ENCODE measurements at regions not wholly inside any gene's neighbourhood (a gene's known extent, or its start where the extent isn't known, plus 50 kb on each side); places are given as distances from the start of the nearest gene placed in this dataset.

DNA sequence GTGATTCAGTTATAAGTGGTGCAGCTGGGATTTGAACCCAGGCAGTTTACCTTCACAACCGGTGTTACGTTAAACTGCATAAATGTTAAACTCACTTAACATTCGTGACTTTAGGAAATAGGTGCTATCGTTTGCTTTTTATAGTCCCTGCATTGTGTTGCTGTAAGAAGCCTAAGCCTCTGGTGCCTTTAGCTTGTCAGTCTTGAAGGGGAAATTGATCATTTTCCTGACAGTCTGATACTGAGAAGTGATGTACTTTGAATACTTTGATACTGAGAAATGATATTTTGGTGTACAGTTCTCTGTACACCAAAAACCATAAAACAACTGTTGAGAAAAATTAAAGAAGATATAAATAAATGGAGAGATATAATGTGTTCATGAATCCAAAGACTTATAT lies 52.5 kb upstream of the NEDD9 start:
- no peak overlapping the region for H3K27ac Mint-ChIP-seq (ENCODE audit: unreplicated experiment)
- H3K27me3 Mint-ChIP-seq (ENCODE audit: low read depth), result no peaks in the 10 kb centered on the region
- no peaks in the 10 kb centered on the region for H3K4me1 Mint-ChIP-seq (ENCODE audit: low read depth)
- DNase-seq (ENCODE audit: low spot score), result no peak
- TF ChIP-seq, protein P1, sequence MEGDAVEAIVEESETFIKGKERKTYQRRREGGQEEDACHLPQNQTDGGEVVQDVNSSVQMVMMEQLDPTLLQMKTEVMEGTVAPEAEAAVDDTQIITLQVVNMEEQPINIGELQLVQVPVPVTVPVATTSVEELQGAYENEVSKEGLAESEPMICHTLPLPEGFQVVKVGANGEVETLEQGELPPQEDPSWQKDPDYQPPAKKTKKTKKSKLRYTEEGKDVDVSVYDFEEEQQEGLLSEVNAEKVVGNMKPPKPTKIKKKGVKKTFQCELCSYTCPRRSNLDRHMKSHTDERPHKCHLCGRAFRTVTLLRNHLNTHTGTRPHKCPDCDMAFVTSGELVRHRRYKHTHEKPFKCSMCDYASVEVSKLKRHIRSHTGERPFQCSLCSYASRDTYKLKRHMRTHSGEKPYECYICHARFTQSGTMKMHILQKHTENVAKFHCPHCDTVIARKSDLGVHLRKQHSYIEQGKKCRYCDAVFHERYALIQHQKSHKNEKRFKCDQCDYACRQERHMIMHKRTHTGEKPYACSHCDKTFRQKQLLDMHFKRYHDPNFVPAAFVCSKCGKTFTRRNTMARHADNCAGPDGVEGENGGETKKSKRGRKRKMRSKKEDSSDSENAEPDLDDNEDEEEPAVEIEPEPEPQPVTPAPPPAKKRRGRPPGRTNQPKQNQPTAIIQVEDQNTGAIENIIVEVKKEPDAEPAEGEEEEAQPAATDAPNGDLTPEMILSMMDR (IDR thresholded peaks at IDR 0.05), result no peak
- no peak overlapping the region for H3K4me3 Mint-ChIP-seq (ENCODE audit: unreplicated experiment)
- no peaks in the 10 kb centered on the region for H3K36me3 Mint-ChIP-seq (ENCODE audit: low read depth)
- peaks cover 6% of the 10 kb centered on the region for H3K9me3 Mint-ChIP-seq (ENCODE audit: low read depth)

DNA sequence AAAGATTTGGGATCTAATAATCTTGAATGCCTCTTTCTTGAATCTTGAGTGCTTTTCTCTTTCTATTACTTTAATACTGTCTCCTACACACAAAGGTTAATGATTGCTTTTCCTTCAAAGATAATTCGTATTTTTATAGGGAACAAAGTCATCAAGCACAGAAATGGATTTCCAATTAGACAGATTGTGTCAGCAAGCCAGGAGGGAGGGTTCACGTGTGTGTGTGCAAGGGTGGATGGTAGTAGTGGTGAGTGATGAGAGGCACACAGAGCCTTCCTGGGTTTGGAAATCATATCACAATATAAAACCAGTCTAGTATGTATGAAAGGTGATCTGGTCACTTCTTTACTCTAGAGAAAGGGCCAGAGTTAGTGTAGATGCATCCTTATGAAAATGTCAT lies 51.2 kb upstream of the NEDD9 start:
- DNase-seq (ENCODE audit: low spot score), result no peak
- Mint-ChIP-seq H3K27ac (ENCODE audit: unreplicated experiment) (no peak overlapping the region), H3K4me3 (ENCODE audit: unreplicated experiment) (no peak overlapping the region), H3K4me1 (ENCODE audit: low read depth) (peaks cover 4% of the 10 kb centered on the region), H3K9me3 (ENCODE audit: low read depth) (peaks cover 6% of the 10 kb centered on the region), H3K27me3 (ENCODE audit: low read depth) (no peaks in the 10 kb centered on the region), H3K36me3 (ENCODE audit: low read depth) (no peaks in the 10 kb centered on the region)
- TF ChIP-seq, protein P1 (IDR thresholded peaks at IDR 0.05), result no peak

DNA sequence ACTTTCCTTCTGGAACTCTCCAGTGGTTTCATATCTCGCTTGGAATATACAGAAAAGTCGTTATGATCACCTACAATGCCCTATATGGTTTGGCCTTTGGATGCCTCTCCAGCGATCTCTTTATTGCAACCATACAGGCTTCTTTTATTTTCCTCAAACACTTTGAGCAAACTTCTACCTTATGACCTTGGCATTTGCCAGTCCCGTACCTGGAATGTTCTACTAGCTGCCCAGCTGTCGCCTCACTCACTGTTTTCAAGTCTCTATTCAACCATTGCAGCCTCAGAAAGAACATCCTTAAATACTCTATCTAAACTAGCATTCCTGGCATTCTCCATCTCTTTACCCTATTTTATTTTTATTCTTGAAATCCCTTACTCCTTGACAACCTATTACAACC lies 50.4 kb upstream of the NEDD9 start:
- TF ChIP-seq, protein P1 (IDR thresholded peaks at IDR 0.05), result no peak
- H3K27ac Mint-ChIP-seq (ENCODE audit: unreplicated experiment), result no peak overlapping the region
- no peaks in the 10 kb centered on the region for H3K36me3 Mint-ChIP-seq (ENCODE audit: low read depth)
- peaks cover 6% of the 10 kb centered on the region for H3K9me3 Mint-ChIP-seq (ENCODE audit: low read depth)
- H3K4me3 Mint-ChIP-seq (ENCODE audit: unreplicated experiment), result no peak overlapping the region
- peaks cover 12% of the 10 kb centered on the region for H3K4me1 Mint-ChIP-seq (ENCODE audit: low read depth)
- H3K27me3 Mint-ChIP-seq (ENCODE audit: low read depth), result no peaks in the 10 kb centered on the region
- DNase-seq (ENCODE audit: low spot score), result no peak

All from chondrocyte (in vitro differentiated cells).